ACC112 (cell line): ENCODE measurements at regions not wholly inside any gene's neighbourhood (a gene's known extent, or its start where the extent isn't known, plus 50 kb on each side); places are given as distances from the start of the nearest gene placed in this dataset.

ENCODE experiments used
- H2AFZ ChIP-seq: fragments of 200-600 bp; sonication (generic); one replicate; pipeline ENCODE4 v1.6.0; 2017; ENCODE audit warnings: antibody characterized with exemption, low read length; ENCODE audit not compliant: unreplicated experiment
- H3K27ac ChIP-seq: fragments of 200-600 bp; sonication (generic); 2 replicates; pipeline ENCODE4 v1.5.1; 2014; ENCODE audit warnings: low read depth, mild to moderate bottlenecking, antibody characterized with exemption, low read length, moderate library complexity
- H3K27me3 ChIP-seq: fragments of 200-600 bp; sonication (generic); 2 replicates; pipeline ENCODE4 v1.6.1; 2014; ENCODE audit warnings: mild to moderate bottlenecking, antibody characterized with exemption, low read length, moderate library complexity, mixed read lengths; ENCODE audit not compliant: insufficient read depth
- H3K36me3 ChIP-seq: fragments of 200-600 bp; sonication (generic); 2 replicates; pipeline ENCODE4 v1.6.1; 2016; ENCODE audit warnings: mild to moderate bottlenecking, antibody characterized with exemption, low read length, moderate library complexity, mixed read lengths; ENCODE audit not compliant: insufficient read depth
- H3K4me1 ChIP-seq: fragments of 200-600 bp; sonication (generic); one replicate; pipeline ENCODE4 v1.6.1; 2016; ENCODE audit warnings: low read length, mixed read lengths; ENCODE audit not compliant: insufficient read depth, unreplicated experiment, control insufficient read depth
- H3K4me3 ChIP-seq: fragments of 200-600 bp; sonication (generic); 2 replicates; pipeline ENCODE4 v1.5.1; 2014; ENCODE audit warnings: mild to moderate bottlenecking, low read depth, low read length
- H3K79me2 ChIP-seq: fragments of 200-600 bp; sonication (generic); one replicate; pipeline ENCODE4 v1.6.0; 2016; ENCODE audit warnings: low read length; ENCODE audit not compliant: control insufficient read depth, unreplicated experiment, insufficient read depth

DNA sequence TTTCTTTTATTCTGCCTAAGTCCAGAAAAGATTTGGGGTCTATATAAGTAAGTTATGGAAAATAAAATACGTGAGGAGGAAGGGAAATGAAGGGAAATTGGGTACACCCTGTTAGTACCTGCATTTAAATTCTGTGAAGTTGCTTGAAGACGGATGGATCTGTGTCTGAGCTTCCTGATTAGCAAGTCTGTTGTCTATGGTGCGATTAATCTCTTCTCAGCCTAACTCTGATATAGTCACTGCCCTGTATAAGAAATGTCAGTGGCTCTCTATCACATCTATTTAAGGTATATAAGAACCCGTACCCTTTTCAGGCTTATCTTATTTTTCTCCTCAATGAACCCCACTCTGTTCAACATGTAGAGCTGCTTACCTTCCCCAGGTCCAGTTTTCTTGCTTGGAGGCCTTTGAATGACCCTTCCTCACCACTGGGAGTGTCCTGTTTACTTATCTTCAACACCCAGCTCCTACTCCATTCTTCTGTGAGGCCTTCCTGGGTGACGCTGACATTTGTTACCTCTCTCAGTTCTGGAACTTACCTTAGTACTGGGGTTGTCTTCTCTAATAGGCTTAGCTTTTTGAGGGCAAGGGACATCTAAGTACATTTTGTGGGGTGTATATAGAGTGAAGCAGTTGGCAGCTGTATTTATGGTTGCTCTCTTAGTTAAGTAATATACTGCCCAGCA lies 149.6 kb upstream of the PRPS1L1 start:
- Histone ChIP-seq H2AFZ (no peak overlapping the region), H3K36me3 (no peaks in the 10 kb centered on the region), H3K4me1 (peaks cover 3% of the 10 kb centered on the region), H3K27me3 (no peaks in the 10 kb centered on the region), H3K4me3 (no peak overlapping the region), H3K79me2 (no peaks in the 10 kb centered on the region), H3K27ac (no peak overlapping the region)

DNA sequence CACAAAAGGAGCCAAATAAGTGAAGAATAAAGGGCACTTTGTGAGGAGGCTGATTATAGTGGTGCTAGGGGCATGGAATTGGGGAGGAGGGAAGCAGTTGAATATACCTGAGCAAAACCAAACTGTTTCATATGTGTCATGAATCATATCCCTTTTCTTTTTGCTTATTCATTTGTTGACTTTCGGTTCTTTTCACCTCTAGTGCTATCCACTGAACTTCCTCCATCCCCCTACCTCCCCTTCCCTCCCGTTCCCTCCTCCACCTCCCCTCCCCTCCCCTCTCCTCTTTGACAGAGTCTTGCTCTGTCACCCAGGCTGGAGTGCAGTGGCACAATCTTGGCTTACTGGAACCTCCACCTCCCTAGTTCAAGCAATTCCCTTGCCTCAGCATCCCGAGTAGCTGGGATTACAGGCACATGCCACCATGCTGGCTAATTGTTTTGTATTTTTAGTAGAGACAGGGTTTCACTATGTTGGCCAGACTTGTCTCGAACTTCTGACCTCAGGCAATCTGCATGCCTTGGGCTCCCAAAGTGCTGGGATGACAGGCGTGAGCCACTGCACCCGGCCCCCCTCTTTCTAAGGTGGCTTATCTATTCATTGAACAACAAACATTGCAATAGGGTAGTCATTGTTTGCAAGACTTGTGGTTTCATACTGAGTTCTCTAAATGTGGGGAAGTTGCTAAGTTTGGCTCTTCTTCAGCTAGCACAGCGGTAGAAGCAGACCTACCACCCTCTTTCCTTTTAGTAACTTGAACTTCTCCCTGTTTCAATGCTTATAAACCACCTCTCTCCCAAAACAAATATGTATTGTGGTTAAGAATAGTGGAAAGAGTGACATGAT lies 150.4 kb upstream of the PRPS1L1 start:
- Histone ChIP-seq H3K4me3 (no peak overlapping the region), H2AFZ (no peak overlapping the region), H3K27ac (no peak overlapping the region)

DNA sequence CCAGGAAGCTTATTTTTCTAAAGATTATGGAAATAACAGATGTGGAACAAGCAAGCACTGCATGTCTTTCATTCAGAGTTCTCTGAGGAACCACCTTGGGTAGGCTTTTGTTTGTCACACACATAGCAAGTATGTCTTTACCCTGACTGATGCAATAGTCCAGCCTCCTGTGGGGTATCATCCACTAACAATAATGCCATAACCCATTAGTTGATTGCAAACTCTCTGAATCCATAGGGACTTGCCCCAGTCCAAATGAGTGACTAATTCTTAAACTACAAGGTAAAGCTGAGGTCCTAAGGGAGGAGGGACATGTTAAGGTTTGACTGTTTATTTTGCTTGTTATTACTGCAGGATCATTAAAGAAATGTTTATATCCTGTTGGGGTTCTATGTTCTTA lies 151.4 kb upstream of the PRPS1L1 start:
- Histone ChIP-seq H3K79me2 (no peaks in the 10 kb centered on the region), H3K27me3 (no peaks in the 10 kb centered on the region), H3K36me3 (no peaks in the 10 kb centered on the region), H3K4me3 (no peak overlapping the region), H2AFZ (no peak overlapping the region), H3K4me1 (peaks cover 3% of the 10 kb centered on the region), H3K27ac (no peak overlapping the region)

More for the DNA sequence above, 150.4 kb upstream of the PRPS1L1 start:
- H3K27me3 ChIP-seq: no peaks in the 10 kb centered on the region
- H3K79me2 ChIP-seq: no peaks in the 10 kb centered on the region
- peaks cover 3% of the 10 kb centered on the region for H3K4me1 ChIP-seq
- H3K36me3 ChIP-seq: no peaks in the 10 kb centered on the region

GRCh38 chr7:18180685-18181084 lies 153.0 kb upstream of the PRPS1L1 start:
- H3K4me3 ChIP-seq: no peak overlapping the region
- no peaks in the 10 kb centered on the region for H3K36me3 ChIP-seq
- no peaks in the 10 kb centered on the region for H3K27me3 ChIP-seq
- no peak overlapping the region for H3K27ac ChIP-seq
- H3K4me1 ChIP-seq: peaks cover 3% of the 10 kb centered on the region
- H3K79me2 ChIP-seq: no peaks in the 10 kb centered on the region
- no peak overlapping the region for H2AFZ ChIP-seq

DNA sequence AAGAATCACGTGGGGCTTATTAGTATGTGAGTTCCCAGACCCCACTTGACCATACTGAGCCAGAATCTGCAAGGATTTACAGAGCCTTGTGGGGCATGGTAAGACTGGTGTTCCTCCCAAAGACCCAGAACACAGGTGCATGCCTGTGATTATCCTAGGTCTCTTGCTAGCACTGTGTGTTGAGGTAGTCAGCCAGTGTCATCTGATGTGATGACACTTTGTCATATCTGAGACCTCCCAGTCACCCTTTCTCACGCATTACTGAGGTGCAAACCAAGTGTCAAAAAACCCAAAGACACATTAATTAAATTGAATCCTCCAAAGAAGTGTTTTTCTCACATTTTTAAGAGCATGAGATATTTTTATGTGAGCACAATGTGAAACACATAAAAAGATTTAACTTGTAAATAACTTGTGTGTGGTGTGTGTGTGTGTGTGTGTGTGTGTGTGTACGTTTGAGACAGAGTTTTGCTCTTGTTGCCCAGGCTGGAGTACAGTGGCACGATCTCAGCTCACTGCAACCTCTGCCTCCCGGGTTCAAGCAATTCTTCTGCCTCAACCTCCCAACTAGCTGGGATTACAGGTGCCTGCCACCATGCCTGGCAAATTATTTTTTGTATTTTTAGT lies 162.0 kb upstream of the PRPS1L1 start:
- no peaks in the 10 kb centered on the region for H3K4me1 ChIP-seq
- no peaks in the 10 kb centered on the region; the same call in 1 of the 2 replicates for H3K27me3 ChIP-seq
- no peaks in the 10 kb centered on the region for H3K36me3 ChIP-seq
- H3K27ac ChIP-seq: no peak overlapping the region
- no peaks in the 10 kb centered on the region for H3K79me2 ChIP-seq
- no peak overlapping the region for H3K4me3 ChIP-seq
- no peak overlapping the region for H2AFZ ChIP-seq

DNA sequence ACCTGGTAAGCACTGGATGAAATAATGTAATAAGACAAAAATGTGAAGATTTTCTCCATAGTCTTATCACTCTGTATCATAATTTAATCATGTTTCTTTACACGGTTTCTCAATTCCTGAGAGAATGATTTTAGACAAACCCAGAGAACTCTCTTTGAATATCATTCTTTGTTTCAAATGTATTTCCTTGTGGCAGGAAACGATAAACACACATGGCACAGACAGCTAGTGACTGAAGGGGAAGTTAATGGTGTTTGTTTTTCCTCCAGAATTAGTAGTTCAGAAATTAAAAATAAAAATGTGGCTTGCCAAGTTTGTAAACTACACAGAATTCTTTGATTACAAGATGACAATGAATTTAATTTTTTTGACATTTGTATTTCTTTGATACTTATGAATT lies 163.7 kb upstream of the PRPS1L1 start:
- no peak overlapping the region for H3K4me3 ChIP-seq
- no peaks in the 10 kb centered on the region for H3K4me1 ChIP-seq
- no peaks in the 10 kb centered on the region for H3K79me2 ChIP-seq
- H3K27me3 ChIP-seq: no peaks in the 10 kb centered on the region; the same call in 1 of the 2 replicates
- no peak overlapping the region for H2AFZ ChIP-seq
- H3K36me3 ChIP-seq: no peaks in the 10 kb centered on the region
- no peak overlapping the region for H3K27ac ChIP-seq

DNA sequence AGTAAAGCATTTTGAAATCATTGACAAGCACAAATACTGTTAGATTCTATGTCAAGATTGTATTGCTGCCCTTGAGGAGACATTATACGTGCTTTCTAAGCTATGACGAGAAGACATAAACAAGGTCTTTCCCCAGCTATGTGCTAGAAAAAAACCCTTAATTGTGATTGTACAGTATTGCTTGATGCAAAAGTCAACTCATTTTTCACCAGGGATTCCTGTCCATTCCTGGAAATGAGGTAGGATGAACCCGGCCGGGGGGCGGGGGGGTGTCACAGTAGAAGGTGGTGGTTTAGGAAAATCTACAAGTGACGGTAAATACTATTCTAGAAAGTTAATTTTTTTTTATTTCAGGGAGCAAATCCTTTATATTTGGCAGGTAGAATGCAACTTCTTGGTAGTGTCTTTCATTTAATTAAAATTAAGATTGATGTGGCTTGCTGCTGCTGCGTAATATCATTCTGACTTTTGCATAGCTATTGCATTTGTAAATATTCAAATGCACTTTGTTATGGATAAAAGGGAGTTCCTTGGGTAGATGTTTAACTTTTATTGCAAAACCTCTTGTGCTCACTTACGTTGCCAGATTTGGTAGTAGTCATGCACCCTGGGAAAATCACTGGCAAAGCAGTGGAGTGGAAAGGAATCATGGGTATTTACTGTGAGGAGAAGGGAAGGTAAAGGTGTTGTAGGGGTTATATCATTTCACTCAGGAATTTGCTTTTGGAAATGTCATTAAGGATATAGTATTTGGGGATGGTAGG lies 164.4 kb upstream of the PRPS1L1 start:
- Histone ChIP-seq H3K4me1 (no peaks in the 10 kb centered on the region), H2AFZ (no peak overlapping the region), H3K27me3 (no peaks in the 10 kb centered on the region; the same call in 1 of the 2 replicates), H3K4me3 (no peak overlapping the region), H3K36me3 (no peaks in the 10 kb centered on the region), H3K27ac (no peak overlapping the region), H3K79me2 (no peaks in the 10 kb centered on the region)

DNA sequence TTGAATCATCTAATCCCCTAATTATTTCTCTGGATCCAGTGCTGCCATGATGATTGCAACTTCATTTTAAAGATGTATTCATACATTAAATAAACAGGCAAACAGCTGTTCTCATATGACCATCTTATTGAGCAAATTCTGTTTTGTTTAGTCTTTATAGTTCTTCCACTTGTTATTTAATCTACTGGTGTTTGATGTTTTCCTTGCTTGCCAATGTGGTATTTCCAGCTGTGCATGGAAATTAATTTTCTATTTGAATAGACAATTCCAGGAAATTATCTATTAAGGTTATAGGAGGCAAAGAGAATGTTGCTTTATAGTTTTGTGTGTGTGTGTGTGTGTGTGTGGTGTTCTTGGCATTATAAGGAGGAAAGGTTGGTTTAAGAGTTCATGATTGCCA lies 167.0 kb upstream of the PRPS1L1 start:
- H3K27ac ChIP-seq: no peak overlapping the region
- H3K4me3 ChIP-seq: no peak overlapping the region
- no peaks in the 10 kb centered on the region; the same call in 1 of the 2 replicates for H3K27me3 ChIP-seq
- no peak overlapping the region for H2AFZ ChIP-seq
- no peaks in the 10 kb centered on the region for H3K36me3 ChIP-seq
- no peaks in the 10 kb centered on the region for H3K4me1 ChIP-seq
- H3K79me2 ChIP-seq: no peaks in the 10 kb centered on the region

- Histone ChIP-seq H3K4me3 (no peak overlapping the region), H3K4me1 (no peaks in the 10 kb centered on the region), H3K27ac (no peak overlapping the region), H2AFZ (no peak overlapping the region), H3K79me2 (no peaks in the 10 kb centered on the region), H3K36me3 (no peaks in the 10 kb centered on the region), H3K27me3 (no peaks in the 10 kb centered on the region; the same call in 1 of the 2 replicates)
These were observed 169.0 kb upstream of the PRPS1L1 start for GRCh38 chr7:18196638-18197037.

- no peak overlapping the region for H3K4me3 ChIP-seq
- H2AFZ ChIP-seq: no peak overlapping the region
- H3K27me3 ChIP-seq: no peaks in the 10 kb centered on the region
- no peaks in the 10 kb centered on the region for H3K4me1 ChIP-seq
- H3K36me3 ChIP-seq: no peaks in the 10 kb centered on the region
- no peak overlapping the region for H3K27ac ChIP-seq
- H3K79me2 ChIP-seq: no peaks in the 10 kb centered on the region
These were observed 171.2 kb upstream of the PRPS1L1 start for GRCh38 chr7:18198868-18199267.
